ENCODE measurements at regions not wholly inside any gene's neighbourhood (a gene's known extent, or its start where the extent isn't known, plus 50 kb on each side); places are given as distances from the start of the nearest gene placed in this dataset.

DNA sequence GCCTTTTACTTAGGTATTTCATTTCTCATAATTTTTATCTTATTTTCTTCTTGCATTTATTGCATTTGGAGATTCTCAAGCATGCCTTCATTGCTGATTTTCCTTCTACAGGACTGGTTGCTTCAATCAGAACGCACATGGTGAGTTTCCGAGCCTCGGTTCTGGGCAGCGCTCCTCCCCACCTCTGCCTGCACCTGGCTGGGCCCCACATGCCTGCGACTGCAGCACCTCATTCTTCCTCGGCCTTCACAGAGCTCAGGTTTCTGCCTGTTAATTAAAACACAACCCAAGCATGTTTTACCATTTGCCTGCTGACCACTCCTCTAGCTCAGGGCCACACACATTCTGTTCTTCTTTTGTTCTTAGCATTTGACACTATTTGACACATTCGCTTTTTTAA is 398.8 kb downstream of the GALR1 start:
- no peaks in the 10 kb centered on the region for H3K4me1 ChIP-seq
- H3K27ac ChIP-seq, result no peak overlapping the region
- H3K27me3 ChIP-seq, result peaks cover 0 to 8% of the 10 kb centered on the region in 2 donors
- H3K36me3 ChIP-seq, result no peaks in the 10 kb centered on the region
- DNase-seq (ENCODE audit: low spot score in 2 of 2), result no peak
- H3K4me3 ChIP-seq, result no peak overlapping the region
- H3K9me3 ChIP-seq, result peaks cover 0 to 8% of the 10 kb centered on the region in 2 donors
- intact Hi-C loops (cut with DNase I; ENCODE audit: low total_unique reads), result no loop called here
- TF ChIP-seq POLR2AphosphoS5 (IDR thresholded peaks at IDR 0.05), result no peak

DNA sequence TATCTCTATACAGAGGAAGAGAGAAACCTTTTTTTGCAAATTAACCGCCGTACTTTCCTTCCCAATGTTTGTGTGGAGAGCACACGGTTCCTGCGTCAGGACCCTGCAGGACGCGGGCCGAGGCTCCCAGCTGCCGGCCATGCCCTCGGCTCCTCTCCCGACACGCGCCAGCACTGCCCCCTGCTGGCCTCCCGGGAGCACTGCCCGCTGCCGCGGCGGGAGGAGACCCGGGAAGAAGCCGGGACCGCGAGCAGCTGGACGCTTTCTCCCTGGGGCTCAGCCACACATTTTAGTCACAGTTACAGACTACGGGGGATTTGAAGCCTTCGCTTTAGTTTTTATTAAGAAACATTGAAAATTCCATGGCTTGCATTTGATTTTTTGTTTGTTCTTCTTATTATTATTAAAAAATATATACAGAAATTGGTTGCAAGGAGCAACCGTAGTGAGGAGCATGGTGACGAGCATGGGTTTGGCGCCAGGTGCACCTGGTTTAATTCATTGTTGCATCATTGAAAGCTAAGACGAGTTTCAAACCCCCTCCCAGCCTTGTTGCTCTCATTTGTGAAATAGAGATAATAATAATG is 401.2 kb downstream of the GALR1 start:
- H3K27me3 ChIP-seq, result peaks cover 0 to 8% of the 10 kb centered on the region in 2 donors
- H3K36me3 ChIP-seq, result no peaks in the 10 kb centered on the region
- peaks cover 0 to 7% of the 10 kb centered on the region in 2 donors for H3K9me3 ChIP-seq
- TF ChIP-seq, protein P1, sequence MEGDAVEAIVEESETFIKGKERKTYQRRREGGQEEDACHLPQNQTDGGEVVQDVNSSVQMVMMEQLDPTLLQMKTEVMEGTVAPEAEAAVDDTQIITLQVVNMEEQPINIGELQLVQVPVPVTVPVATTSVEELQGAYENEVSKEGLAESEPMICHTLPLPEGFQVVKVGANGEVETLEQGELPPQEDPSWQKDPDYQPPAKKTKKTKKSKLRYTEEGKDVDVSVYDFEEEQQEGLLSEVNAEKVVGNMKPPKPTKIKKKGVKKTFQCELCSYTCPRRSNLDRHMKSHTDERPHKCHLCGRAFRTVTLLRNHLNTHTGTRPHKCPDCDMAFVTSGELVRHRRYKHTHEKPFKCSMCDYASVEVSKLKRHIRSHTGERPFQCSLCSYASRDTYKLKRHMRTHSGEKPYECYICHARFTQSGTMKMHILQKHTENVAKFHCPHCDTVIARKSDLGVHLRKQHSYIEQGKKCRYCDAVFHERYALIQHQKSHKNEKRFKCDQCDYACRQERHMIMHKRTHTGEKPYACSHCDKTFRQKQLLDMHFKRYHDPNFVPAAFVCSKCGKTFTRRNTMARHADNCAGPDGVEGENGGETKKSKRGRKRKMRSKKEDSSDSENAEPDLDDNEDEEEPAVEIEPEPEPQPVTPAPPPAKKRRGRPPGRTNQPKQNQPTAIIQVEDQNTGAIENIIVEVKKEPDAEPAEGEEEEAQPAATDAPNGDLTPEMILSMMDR (IDR thresholded peaks at IDR 0.05), result peak; percentile 13 to 68 (median 47)
- no peak for TF ChIP-seq POLR2A (IDR thresholded peaks at IDR 0.05)
- no peak overlapping the region for H3K4me3 ChIP-seq
- intact Hi-C loops (cut with DNase I; ENCODE audit: low total_unique reads), result no loop called here
- no peak overlapping the region for H3K27ac ChIP-seq
- no peaks in the 10 kb centered on the region for H3K4me1 ChIP-seq
- no peak for DNase-seq (ENCODE audit: low spot score in 2 of 2)

DNA sequence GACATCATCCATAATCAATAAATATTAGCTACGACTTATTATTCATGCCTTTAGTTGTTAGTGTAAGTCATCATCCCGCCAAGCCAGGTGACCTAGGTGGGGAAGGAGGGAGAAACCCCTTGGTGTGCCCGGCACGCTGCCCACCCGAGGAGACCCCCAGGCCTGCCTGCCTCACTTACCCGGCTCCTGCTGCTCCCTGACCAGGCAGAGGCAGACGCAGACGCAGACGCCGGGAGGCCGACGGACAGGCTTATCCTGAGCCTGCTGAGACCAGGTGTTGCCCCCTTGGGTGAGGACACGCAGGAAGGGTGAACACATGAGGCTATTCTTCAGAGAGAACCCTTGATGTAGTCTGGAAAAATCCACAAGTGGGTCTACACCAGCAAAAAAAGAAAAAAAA is 401.8 kb downstream of the GALR1 start:
- no peak for TF ChIP-seq POLR2A (IDR thresholded peaks at IDR 0.05)
- TF ChIP-seq, protein P1 (IDR thresholded peaks at IDR 0.05), result no peak
- TF ChIP-seq POLR2AphosphoS5 (IDR thresholded peaks at IDR 0.05), result no peak
- no peaks in the 10 kb centered on the region for H3K4me1 ChIP-seq
- H3K36me3 ChIP-seq, result no peaks in the 10 kb centered on the region
- intact Hi-C loops (cut with DNase I; ENCODE audit: low total_unique reads), result no loop called here
- DNase-seq (ENCODE audit: low spot score in 2 of 2), result no peak
- H3K4me3 ChIP-seq, result no peak overlapping the region
- peaks cover 0 to 2% of the 10 kb centered on the region in 2 donors for H3K9me3 ChIP-seq
- no peak overlapping the region for H3K27ac ChIP-seq
- peaks cover 0 to 8% of the 10 kb centered on the region in 2 donors for H3K27me3 ChIP-seq

DNA sequence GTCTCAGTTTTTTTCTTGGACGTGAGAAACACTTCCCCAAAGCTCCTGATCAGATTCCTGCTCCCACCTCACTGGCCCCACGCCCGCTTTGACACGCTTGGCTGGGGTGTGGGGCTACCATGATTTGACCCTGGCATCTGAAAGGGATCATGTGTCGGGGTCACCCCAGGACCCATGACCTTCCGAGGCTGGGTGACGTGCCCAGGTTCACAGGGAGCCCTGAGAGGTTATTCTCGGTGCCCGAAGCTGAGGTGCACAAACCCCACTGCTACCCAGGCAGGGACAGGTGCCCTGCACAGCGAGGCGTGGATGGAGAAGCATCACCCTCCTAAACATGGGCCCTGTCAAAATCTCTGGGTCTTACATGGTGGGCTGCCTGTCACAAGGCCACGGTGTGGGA is 404.1 kb downstream of the GALR1 start:
- Histone ChIP-seq H3K9me3 (no peaks in the 10 kb centered on the region), H3K27me3 (peaks cover 0 to 8% of the 10 kb centered on the region in 2 donors), H3K4me1 (no peaks in the 10 kb centered on the region), H3K36me3 (no peaks in the 10 kb centered on the region), H3K27ac (no peak overlapping the region), H3K4me3 (no peak overlapping the region)
- DNase-seq (ENCODE audit: low spot score in 2 of 2), result no peak
- intact Hi-C loops (cut with DNase I; ENCODE audit: low total_unique reads), result no loop called here
- no peak for TF ChIP-seq POLR2AphosphoS5 (IDR thresholded peaks at IDR 0.05)
- TF ChIP-seq, protein P1 (IDR thresholded peaks at IDR 0.05), result no peak
- TF ChIP-seq POLR2A (IDR thresholded peaks at IDR 0.05), result no peak

DNA sequence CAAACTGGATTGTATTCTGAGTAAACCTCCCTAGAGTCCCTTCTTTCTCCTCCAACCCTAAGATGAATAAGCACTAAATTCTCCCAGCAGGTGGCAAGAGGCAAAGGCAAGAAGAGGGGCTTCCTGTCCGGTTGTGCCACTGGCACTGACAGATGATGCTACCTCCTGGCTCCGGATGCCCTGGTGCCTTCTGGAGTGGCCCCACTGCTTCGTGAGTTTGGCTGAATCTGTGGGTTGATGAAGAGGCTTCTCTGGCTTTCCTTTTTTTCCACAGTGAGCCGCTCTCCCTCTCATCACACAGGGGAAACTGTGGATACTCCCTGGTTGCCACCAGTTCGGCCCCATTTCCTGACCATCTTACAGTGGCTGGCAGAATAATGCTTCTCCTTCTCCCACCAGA is 404.7 kb downstream of the GALR1 start:
- intact Hi-C loops (cut with DNase I; ENCODE audit: low total_unique reads), result no loop called here

More for the DNA sequence above, 404.7 kb downstream of the GALR1 start:
- Histone ChIP-seq H3K27ac (no peak overlapping the region), H3K4me3 (no peak overlapping the region), H3K4me1 (no peaks in the 10 kb centered on the region), H3K36me3 (no peaks in the 10 kb centered on the region), H3K27me3 (peaks cover 0 to 8% of the 10 kb centered on the region in 2 donors), H3K9me3 (no peaks in the 10 kb centered on the region)
- DNase-seq (ENCODE audit: low spot score in 2 of 2), result no peak
- TF ChIP-seq, protein P1 (IDR thresholded peaks at IDR 0.05), result no peak
- TF ChIP-seq POLR2AphosphoS5 (IDR thresholded peaks at IDR 0.05) (no peak), POLR2A (IDR thresholded peaks at IDR 0.05) (no peak)
